22Rv1 (cell line): ENCODE measurements at regions not wholly inside any gene's neighbourhood (a gene's known extent, or its start where the extent isn't known, plus 50 kb on each side); places are given as distances from the start of the nearest gene placed in this dataset.
"Not testable (repeated sequence)": the region's sequence is repeated elsewhere in the genome, so short reads cannot be mapped to it uniquely, and the experiment has no call there.

Source experiments
- H3K27ac ChIP-seq: fragments of 450-650 bp; 2 replicates; pipeline ENCODE4 v1.5.1; 2017
- CTCF ChIP-seq: fragments of 450-650 bp; IDR thresholded peaks from 2 replicates; pipeline ENCODE4 v1.5.1; 2017; ENCODE audit warnings: mild to moderate bottlenecking
- ZFX ChIP-seq: fragments of 450-650 bp; IDR thresholded peaks from 2 replicates; pipeline ENCODE4 v1.6.1; 2017; ENCODE audit warnings: antibody characterized with exemption, borderline replicate concordance

GRCh38 chr4:187739771-187740170 lies 255.8 kb upstream of the ZFP42 start:
- TF ChIP-seq ZFX (no peak), CTCF (no peak)
- H3K27ac ChIP-seq, result no peak overlapping the region

GRCh38 chr4:187744911-187745310 lies 250.7 kb upstream of the ZFP42 start:
- TF ChIP-seq CTCF (no peak), ZFX (no peak)
- no peak overlapping the region for H3K27ac ChIP-seq

GRCh38 chr4:187750652-187751051 lies 244.9 kb upstream of the ZFP42 start:
- H3K27ac ChIP-seq, result not testable (repeated sequence)

- no peak overlapping the region for H3K27ac ChIP-seq
- no peak for TF ChIP-seq CTCF
Measured at GRCh38 chr4:187767158-187767557, 228.4 kb upstream of the ZFP42 start.

- no peak overlapping the region for H3K27ac ChIP-seq
- TF ChIP-seq CTCF, result no peak
- TF ChIP-seq ZFX, result no peak
Measured at GRCh38 chr4:187767687-187768086, 227.9 kb upstream of the ZFP42 start.

- TF ChIP-seq CTCF (no peak), ZFX (no peak)
- H3K27ac ChIP-seq, result no peak overlapping the region
Measured at GRCh38 chr4:187770345-187770744, 225.2 kb upstream of the ZFP42 start.

- TF ChIP-seq ZFX, result no peak
- TF ChIP-seq CTCF, result no peak
- no peak overlapping the region for H3K27ac ChIP-seq
Measured at GRCh38 chr4:187777954-187778353, 217.6 kb upstream of the ZFP42 start.

GRCh38 chr4:187780070-187780469 lies 215.5 kb upstream of the ZFP42 start:
- H3K27ac ChIP-seq, result no peak overlapping the region
- TF ChIP-seq ZFX (no peak), CTCF (no peak)
